ENCODE measurements at regions not wholly inside any gene's neighbourhood (a gene's known extent, or its start where the extent isn't known, plus 50 kb on each side); places are given as distances from the start of the nearest gene placed in this dataset.

DNA sequence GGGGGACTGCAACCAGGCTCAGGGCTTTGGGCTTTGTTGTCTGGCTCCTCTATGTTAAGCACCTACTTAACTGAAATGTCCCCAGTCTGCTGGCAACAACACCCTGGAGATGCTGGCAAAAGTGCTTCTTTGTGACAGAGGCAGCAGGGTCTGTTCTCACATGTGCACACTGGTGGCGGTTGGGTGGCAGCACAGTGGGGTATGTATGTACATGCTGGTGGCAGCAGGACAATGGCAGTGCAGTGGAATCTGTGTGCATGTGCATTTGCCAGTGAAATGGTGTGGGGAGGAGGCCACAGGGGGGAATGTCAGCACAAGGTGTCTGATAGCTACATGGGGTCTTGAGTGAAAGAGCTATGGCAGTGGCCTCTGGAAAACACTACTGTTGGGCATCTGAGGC lies 830.3 kb downstream of the DIPK2A start:
- DNase-seq: no peak
- intact Hi-C loops (cut with DNase I; ENCODE audit: low total_unique reads): no loop called here
- TF ChIP-seq CTCF (IDR thresholded peaks at IDR 0.05) (no peak), POLR2A (IDR thresholded peaks at IDR 0.05) (no peak)
- WGBS, 2 donors: 80 to 100% methylated on average over 1 of the region's 1 CpG
- Histone ChIP-seq H3K4me3 (no peak overlapping the region), H3K4me1 (no peaks in the 10 kb centered on the region), H3K9me3 (no peaks in the 10 kb centered on the region), H3K27ac (no peak overlapping the region), H3K36me3 (ENCODE audit: low read depth, missing control alignments) (no peaks in the 10 kb centered on the region), H3K27me3 (no peaks in the 10 kb centered on the region)

DNA sequence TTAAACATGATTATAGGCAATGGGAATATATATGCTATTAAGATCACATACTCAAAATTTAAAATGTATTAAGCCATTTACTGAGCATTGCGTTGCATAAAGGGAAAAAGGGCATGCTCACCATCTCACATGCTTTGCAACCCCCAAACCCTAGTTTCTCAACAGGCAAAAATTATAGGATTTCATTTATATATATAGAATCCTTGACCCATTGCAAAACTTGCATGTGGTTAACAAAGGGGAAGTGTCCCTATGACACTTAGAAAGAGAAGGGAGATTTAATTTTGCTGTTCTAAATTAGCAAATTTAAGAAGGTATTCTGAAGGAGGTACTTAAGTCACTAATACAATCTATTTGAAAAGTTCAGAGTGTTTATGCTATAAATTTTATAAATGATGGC lies 837.8 kb downstream of the DIPK2A start:
- Histone ChIP-seq H3K36me3 (ENCODE audit: low read depth, missing control alignments) (no peaks in the 10 kb centered on the region), H3K4me3 (no peak overlapping the region), H3K9me3 (no peaks in the 10 kb centered on the region), H3K4me1 (no peaks in the 10 kb centered on the region), H3K27ac (no peak overlapping the region), H3K27me3 (no peaks in the 10 kb centered on the region)
- 56 to 87% methylated on average over 1 of the region's 1 CpG for WGBS, 2 donors
- no peak for DNase-seq
- intact Hi-C loops (cut with DNase I; ENCODE audit: low total_unique reads): no loop called here
- TF ChIP-seq CTCF (IDR thresholded peaks at IDR 0.05) (no peak), POLR2A (IDR thresholded peaks at IDR 0.05) (no peak)

GRCh38 chr3:144810160-144810559 lies 838.5 kb downstream of the DIPK2A start:
- DNase-seq: no peak
- H3K4me1 ChIP-seq: no peaks in the 10 kb centered on the region
- no peak overlapping the region for H3K27ac ChIP-seq
- no peaks in the 10 kb centered on the region for H3K36me3 ChIP-seq (ENCODE audit: low read depth, missing control alignments)
- intact Hi-C loops (cut with DNase I; ENCODE audit: low total_unique reads): no loop called here
- WGBS, 2 donors: 80 to 88% methylated on average over 1 of the region's 1 CpG
- H3K9me3 ChIP-seq: no peaks in the 10 kb centered on the region
- no peak overlapping the region for H3K4me3 ChIP-seq
- TF ChIP-seq POLR2A (IDR thresholded peaks at IDR 0.05) (no peak), CTCF (IDR thresholded peaks at IDR 0.05) (no peak)
- H3K27me3 ChIP-seq: no peaks in the 10 kb centered on the region

- H3K27ac ChIP-seq: no peak overlapping the region
- intact Hi-C loops (cut with DNase I; ENCODE audit: low total_unique reads): no loop called here
- 82 to 88% methylated on average over 3 of the region's 3 CpGs for WGBS, 2 donors
These were observed 844.0 kb downstream of the DIPK2A start for GRCh38 chr3:144815655-144816054.

More at GRCh38 chr3:144815655-144816054, 844.0 kb downstream of the DIPK2A start:
- Histone ChIP-seq H3K9me3 (no peaks in the 10 kb centered on the region), H3K4me1 (no peaks in the 10 kb centered on the region), H3K36me3 (ENCODE audit: low read depth, missing control alignments) (no peaks in the 10 kb centered on the region), H3K27me3 (no peaks in the 10 kb centered on the region), H3K4me3 (no peak overlapping the region)
- DNase-seq: no peak
- no peak for TF ChIP-seq CTCF (IDR thresholded peaks at IDR 0.05)
- no peak for TF ChIP-seq POLR2A (IDR thresholded peaks at IDR 0.05)
